GM12873 (cell line): ENCODE measurements at regions not wholly inside any gene's neighbourhood (a gene's known extent, or its start where the extent isn't known, plus 50 kb on each side); places are given as distances from the start of the nearest gene placed in this dataset.

Source experiments
- CTCF ChIP-seq: IDR thresholded peaks from 2 replicates; pipeline ENCODE4 v1.5.1; 2012; ENCODE audit warnings: low read depth, mild to moderate bottlenecking, moderate library complexity, low read length, control low read depth; ENCODE audit not compliant: insufficient read depth; ENCODE audit errors: missing control alignments

DNA sequence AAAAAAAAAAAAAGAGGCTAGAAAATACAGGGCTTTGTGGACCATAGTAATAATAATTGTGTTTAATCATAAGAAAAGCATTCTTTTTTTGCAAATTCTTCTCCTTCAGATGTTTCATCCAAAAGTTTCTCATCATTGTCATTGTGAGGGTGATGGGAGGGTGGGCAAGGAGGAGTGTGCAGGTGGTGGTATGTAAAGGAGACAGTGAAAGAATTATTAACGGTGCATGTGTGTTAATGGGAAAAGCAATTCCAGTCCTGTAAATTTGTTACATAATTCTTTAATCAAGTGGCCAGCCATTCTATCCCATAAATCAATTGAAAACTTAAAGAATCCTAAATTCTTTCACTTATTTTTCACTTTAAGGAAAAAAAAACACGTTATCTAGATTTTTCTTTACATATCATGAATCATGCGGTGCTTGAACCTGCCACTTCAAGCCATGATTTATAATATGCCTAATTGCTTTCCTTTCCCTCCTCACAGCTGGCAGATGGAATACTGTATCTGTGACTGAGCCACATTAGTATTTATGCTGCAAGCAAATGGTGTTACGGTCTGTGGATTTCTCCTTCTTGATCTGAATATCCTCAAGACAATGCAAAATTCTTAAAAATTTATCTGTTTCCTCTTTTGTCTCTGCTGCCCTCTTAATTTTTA is 318.5 kb downstream of the JRKL start:
- TF ChIP-seq CTCF: no peak

- TF ChIP-seq CTCF: no peak
Measured at GRCh38 chr11:96713301-96713700, 323.5 kb downstream of the JRKL start.

- no peak for TF ChIP-seq CTCF
Measured at GRCh38 chr11:96714689-96715088, 324.9 kb downstream of the JRKL start.

GRCh38 chr11:96715208-96715607 is 325.4 kb downstream of the JRKL start:
- TF ChIP-seq CTCF: no peak

DNA sequence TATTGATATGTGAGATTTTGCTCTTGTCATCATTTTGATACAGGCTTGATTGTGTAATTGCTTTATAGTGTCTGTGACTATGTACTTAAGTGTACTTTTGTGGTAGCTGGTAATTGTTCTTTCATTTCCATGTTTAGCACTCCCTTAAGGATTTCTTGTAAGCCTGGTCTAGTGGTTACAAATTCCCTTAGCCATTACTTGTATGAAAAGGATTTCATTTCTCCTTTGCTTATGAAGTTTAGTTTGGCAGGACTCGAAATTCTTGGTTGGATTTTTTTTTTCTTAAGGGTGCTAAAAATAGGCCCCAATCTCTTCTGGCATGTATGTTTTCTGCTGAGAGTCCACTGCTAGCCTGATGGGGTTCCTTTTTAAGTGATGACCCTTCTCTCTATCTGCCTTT is 346.8 kb downstream of the JRKL start:
- no peak for TF ChIP-seq CTCF

GRCh38 chr11:96738311-96738710 is 348.5 kb downstream of the JRKL start:
- no peak for TF ChIP-seq CTCF

GRCh38 chr11:96741068-96741467 is 351.3 kb downstream of the JRKL start:
- TF ChIP-seq CTCF: no peak
